Muscle layer of duodenum (tissue), 2 donors: ENCODE measurements at regions not wholly inside any gene's neighbourhood (a gene's known extent, or its start where the extent isn't known, plus 50 kb on each side); places are given as distances from the start of the nearest gene placed in this dataset.

Experiments
- H3K27ac ChIP-seq: one replicate; pipeline ENCODE4 v1.7.0; 2013; ENCODE audit warnings: mild to moderate bottlenecking, low read length
- H3K27me3 ChIP-seq: one replicate; pipeline ENCODE4 v1.7.0; 2013; ENCODE audit warnings: low read depth, mild to moderate bottlenecking, control low read depth, low read length
- H3K36me3 ChIP-seq, 2 donors: one replicate each; pipeline ENCODE4 v1.7.0; 2013; ENCODE audit warnings: low read length in 2 of 2, control low read depth in 1 of 2, mild to moderate bottlenecking in 1 of 2; ENCODE audit not compliant: insufficient read depth in 2 of 2, control insufficient read depth in 1 of 2
- H3K4me1 ChIP-seq, 2 donors: one replicate each; pipeline ENCODE4 v1.7.0; 2013; ENCODE audit warnings: low read length in 2 of 2, mild to moderate bottlenecking in 2 of 2, control low read depth in 1 of 2, moderate library complexity in 1 of 2; ENCODE audit not compliant: insufficient read depth in 2 of 2, control insufficient read depth in 1 of 2
- H3K4me3 ChIP-seq, 2 donors: one replicate each; pipeline ENCODE4 v1.7.0; 2013; ENCODE audit warnings: low read length in 2 of 2, low read depth in 1 of 2, mild to moderate bottlenecking in 1 of 2
- H3K9me3 ChIP-seq, 2 donors: one replicate each; pipeline ENCODE4 v1.7.0; 2013; ENCODE audit warnings: low read length in 2 of 2, control low read depth in 1 of 2, mild to moderate bottlenecking in 1 of 2; ENCODE audit not compliant: control insufficient read depth in 1 of 2
- donor health status: healthy.

DNA sequence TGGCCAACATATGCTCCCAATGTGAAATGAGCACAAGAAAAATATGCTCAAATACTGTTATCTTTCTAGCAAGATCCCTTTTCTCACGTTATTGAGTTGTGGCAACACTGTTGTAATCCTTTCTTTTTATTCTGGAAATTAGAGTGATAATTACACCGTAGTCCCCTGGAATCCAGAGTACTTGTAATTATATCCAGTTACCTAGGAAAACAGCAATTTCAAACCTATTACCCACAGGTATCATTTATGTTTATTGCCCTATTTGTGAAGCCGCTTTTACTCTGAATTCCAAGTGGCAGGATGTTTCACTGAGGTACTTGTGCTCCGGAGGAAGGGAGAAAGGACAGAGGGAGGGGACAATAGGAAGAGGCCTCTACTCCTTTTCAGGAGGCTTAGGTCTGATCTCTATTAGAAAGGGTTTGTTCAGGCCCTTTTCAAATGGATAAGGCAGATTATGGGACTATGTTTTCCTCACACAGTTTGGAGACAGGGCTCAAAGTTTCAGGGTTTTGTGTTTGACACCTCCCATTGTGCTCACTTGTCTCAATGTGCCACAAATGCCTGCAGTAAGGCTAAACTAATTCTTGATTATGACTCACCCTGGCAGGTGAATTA is 646.6 kb downstream of the TUSC7 start:
- Histone ChIP-seq H3K27ac (no peak overlapping the region), H3K4me3 (no peak overlapping the region), H3K36me3 (no peaks in the 10 kb centered on the region), H3K4me1 (no peaks in the 10 kb centered on the region), H3K27me3 (no peaks in the 10 kb centered on the region), H3K9me3 (peaks cover 0 to 2% of the 10 kb centered on the region in 2 donors)

DNA sequence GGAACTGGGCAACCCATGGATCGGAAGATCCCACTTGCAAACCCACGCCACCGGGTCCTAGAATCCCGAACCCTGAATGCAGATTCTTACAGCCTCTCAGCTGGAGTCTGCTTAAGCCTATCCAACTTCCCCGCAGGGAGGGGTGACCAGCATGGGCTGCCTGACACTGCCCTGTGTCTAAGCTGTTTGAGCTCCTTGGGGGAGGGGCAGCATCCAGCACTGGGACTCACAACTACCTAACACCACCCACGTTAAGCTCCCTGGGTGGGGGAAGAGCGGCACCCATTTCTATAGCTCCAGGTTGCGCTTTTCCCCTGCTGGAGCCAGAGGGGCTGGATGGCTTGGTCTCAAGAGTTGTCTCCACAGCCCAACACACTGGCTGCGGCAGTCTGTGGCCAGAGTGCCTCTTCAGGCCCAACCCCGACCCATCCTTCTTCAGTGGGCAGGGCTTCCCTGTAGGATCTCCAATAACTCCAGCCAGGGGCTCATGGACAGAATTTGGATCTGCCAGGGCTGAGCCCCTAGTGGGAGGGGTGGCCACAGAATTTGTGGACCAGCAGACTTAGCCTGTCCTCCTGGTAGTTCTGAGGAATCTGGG is 649.2 kb downstream of the TUSC7 start:
- Histone ChIP-seq H3K9me3 (peaks cover 0 to 4% of the 10 kb centered on the region in 2 donors), H3K27ac (no peak overlapping the region), H3K4me1 (no peaks in the 10 kb centered on the region), H3K4me3 (no peak overlapping the region), H3K27me3 (no peaks in the 10 kb centered on the region), H3K36me3 (no peaks in the 10 kb centered on the region)

DNA sequence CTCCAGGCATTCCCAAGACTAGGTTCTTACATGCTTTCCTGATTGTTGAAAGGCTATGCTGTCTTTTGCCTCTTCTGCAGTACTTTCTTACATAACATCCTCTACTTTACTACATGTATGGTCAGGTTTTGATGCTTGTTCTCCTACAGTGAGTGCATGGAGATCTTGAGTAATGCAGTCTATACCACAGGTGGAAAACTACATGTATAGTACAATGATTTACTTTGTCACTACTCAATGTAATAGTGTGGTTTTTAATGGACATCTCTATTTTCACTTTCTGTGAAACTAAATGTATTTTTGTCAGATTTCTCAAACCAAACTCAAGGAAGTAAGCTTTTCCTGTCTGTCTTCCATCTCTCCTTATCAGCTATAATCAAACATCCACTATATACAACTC is 657.0 kb downstream of the TUSC7 start:
- no peaks in the 10 kb centered on the region for H3K27me3 ChIP-seq
- H3K4me1 ChIP-seq = no peaks in the 10 kb centered on the region
- H3K27ac ChIP-seq = no peak overlapping the region
- H3K4me3 ChIP-seq = no peak overlapping the region
- H3K36me3 ChIP-seq = no peaks in the 10 kb centered on the region
- no peaks in the 10 kb centered on the region for H3K9me3 ChIP-seq

DNA sequence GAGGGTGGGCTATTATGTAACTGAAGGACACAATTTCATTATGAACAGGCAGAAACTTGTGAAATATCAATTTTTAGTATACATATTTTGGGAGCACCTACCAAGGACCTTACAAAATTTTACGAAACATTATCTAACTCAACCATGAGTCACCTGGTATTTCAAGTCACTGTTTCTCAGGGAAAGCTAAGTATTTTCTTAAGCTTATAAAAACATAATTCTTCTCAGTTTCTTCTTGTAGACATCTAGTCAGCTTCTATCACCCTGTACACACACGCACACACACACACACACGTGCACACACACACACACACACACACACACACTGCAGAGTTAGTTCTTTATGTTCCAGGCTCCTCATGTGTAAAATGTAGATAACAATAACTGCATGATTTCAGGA is 658.3 kb downstream of the TUSC7 start:
- no peaks in the 10 kb centered on the region for H3K36me3 ChIP-seq
- no peaks in the 10 kb centered on the region for H3K27me3 ChIP-seq
- H3K4me3 ChIP-seq = no peak overlapping the region
- H3K4me1 ChIP-seq = no peaks in the 10 kb centered on the region
- H3K27ac ChIP-seq = no peak overlapping the region
- no peaks in the 10 kb centered on the region for H3K9me3 ChIP-seq

DNA sequence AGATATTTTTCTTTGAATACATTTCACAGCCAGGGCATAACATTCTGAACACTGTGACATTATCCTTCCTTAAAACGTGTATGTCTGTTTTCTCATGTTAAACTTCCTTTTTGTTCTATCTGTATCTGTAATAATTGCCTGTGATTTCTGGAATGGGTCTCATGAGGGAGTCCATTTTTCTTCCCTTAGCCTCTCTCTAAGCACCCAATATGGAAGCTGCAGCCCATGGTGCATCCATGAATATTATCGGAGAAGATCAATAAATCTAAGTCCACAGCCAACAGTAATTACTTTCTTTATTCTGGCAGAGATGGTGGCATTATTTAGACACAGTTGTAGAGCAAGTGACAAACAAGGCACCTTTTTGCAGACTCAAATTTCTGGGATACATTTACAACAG is 671.1 kb downstream of the TUSC7 start:
- Histone ChIP-seq H3K4me3 (no peak overlapping the region), H3K4me1 (no peaks in the 10 kb centered on the region), H3K27ac (no peak overlapping the region), H3K9me3 (no peaks in the 10 kb centered on the region), H3K27me3 (no peaks in the 10 kb centered on the region), H3K36me3 (no peaks in the 10 kb centered on the region)

DNA sequence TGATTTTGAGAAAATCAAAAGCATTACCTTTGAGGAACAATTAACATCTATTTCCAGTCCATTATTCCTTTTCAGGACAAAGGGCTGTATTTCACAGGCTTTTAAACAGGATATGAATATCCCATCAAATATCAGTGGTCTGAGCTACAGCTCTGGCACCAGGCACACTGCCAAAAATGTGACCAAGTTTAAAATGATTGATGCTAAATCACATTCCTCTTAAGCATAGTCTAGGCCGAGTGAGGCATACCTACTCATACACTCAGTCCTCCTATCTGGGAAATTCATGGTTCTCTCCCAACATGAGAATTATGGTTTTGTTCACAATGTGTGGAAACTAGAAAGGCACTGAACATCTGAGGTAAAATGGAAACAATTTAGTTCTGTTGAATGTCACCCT is 683.5 kb downstream of the TUSC7 start:
- H3K4me1 ChIP-seq = no peaks in the 10 kb centered on the region
- no peak overlapping the region for H3K4me3 ChIP-seq
- no peaks in the 10 kb centered on the region for H3K9me3 ChIP-seq
- no peaks in the 10 kb centered on the region for H3K36me3 ChIP-seq
- H3K27me3 ChIP-seq = no peaks in the 10 kb centered on the region
- H3K27ac ChIP-seq = no peak overlapping the region

DNA sequence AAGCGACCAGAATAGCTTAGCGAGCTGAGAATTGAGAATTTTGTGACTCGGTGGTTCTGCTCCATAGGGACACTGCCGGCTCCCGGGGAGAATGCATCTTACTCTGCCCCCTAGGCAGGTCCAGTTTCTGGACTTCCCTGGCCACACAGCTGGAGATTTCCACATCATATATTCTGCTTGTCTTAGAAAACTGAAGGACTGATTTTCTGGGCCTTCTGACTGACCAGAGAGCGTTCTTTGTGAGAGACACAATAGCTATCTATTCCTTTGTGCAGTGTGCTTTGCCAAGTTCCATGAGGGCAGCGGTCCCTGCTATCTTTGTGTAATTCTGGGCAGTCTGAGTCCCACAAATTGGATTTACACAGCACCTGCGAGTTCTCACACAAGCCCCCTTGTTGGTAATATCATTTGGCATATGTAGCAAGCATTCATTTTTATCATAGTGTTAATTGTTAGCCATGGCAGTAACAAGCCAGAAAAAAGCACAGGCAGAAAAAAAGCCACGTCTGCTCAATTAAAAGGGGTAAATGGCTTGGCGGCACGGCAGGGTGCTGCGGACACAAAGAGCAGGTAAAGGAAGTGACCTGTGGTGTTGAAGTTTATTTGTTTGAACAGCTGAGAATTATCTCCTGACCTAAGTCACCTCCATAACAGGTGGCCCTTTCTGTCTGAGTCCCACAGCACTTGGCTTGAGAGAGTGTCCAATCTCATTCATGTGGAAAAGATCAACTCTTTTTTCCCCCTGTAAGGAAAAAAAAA is 688.7 kb downstream of the TUSC7 start:
- no peaks in the 10 kb centered on the region for H3K27me3 ChIP-seq
- H3K27ac ChIP-seq = no peak overlapping the region
- H3K9me3 ChIP-seq = no peaks in the 10 kb centered on the region
- H3K36me3 ChIP-seq = no peaks in the 10 kb centered on the region
- H3K4me1 ChIP-seq = no peaks in the 10 kb centered on the region
- no peak overlapping the region for H3K4me3 ChIP-seq

DNA sequence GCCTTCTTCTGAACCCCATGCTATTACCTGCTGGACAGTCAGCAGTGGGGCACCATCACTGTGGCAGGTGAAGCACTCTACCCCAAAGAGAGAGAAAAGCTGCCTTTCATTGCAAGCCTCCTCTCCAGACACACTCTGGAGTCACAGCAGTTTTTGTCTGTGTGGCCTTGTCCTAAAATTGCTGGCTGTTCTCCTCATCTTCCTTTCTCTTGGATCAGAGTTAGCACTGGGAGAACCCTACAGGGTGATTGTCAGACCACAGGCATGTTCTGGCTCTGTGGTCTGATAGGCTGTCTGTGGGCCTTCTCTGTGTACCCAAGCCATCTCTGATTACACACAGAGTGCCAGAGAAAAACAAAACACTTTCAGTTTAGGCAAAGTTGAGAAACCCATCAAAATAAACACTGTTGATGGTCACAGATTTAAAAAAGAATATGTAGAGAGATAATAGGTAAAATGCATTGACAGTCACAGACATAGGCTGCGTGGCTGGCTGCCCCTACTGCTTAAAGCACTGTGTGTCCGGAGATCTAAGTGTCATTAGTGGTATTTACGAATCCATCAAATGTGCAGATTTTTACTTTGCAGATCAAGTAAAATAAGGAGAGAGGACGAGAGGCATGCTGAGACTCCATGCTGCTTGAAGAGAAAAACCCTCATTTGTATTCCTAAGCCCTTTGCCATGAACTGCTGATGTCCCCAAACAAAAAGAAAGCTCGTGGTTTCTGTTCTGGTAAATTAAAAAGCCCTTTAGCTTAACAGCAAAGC is 689.9 kb downstream of the TUSC7 start:
- Histone ChIP-seq H3K9me3 (no peaks in the 10 kb centered on the region), H3K36me3 (no peaks in the 10 kb centered on the region), H3K27ac (no peak overlapping the region), H3K4me3 (no peak overlapping the region), H3K4me1 (no peaks in the 10 kb centered on the region), H3K27me3 (no peaks in the 10 kb centered on the region)

DNA sequence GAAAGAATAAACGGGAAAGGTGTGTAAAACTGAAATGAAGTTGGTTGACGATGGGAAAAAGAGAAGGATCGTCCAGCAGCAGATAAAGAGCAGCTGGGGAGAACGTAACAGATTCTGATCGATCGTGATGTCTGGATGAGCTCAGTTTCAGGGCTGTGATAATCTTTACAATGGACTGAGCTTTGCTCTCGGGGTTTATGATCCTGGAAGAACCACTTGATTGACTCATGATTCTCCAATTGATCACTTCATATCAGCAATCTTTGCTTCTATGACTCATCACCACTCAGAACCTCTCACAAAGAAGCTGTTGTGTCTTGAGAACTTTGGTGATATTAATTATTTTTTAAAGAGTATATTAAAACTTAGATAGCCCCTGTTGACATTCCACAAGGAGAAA is 690.7 kb downstream of the TUSC7 start:
- no peaks in the 10 kb centered on the region for H3K9me3 ChIP-seq
- H3K4me1 ChIP-seq = no peaks in the 10 kb centered on the region
- H3K4me3 ChIP-seq = no peak overlapping the region
- H3K36me3 ChIP-seq = no peaks in the 10 kb centered on the region
- H3K27ac ChIP-seq = no peak overlapping the region
- no peaks in the 10 kb centered on the region for H3K27me3 ChIP-seq

DNA sequence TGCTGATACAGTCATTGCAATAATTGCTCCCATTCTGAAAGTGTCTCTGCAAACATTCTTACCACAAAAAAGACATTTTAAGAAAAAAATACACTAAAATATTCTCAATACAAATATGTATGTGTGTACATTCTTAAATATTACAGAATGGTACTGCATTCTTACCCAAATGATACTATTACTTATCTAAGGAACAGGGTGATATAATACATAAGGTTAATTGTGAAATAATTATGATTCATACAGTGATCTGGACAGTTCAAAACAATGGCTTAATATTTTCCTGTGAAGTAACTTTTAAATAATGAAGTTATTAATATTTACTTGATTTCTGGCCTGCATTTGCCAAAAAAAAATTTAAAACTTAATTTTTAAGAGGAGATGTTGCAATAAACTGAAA is 694.6 kb downstream of the TUSC7 start:
- no peak overlapping the region for H3K27ac ChIP-seq

DNA sequence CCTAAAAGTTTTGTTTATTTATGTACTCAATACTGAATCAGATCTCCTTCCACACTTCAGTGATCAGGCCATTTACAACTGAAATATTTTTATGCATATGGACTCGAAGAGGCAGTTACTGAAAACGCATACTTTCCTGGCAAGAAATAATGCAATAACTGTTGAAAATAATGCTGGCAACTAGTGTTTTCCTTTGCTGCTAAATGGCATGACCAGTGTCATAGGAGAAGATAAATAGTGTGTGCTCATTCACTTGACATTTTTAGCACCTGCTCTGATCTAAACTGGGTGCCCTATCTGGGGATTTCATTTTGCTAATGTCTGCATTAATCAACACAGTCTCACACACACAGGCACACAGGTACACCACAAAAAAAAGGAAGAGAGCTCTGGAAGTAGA is 695.2 kb downstream of the TUSC7 start:
- no peaks in the 10 kb centered on the region for H3K36me3 ChIP-seq
- H3K27me3 ChIP-seq = no peaks in the 10 kb centered on the region
- no peak overlapping the region for H3K4me3 ChIP-seq
- no peaks in the 10 kb centered on the region for H3K9me3 ChIP-seq
- H3K4me1 ChIP-seq = no peaks in the 10 kb centered on the region
- H3K27ac ChIP-seq = no peak overlapping the region

More for the DNA sequence above, 694.6 kb downstream of the TUSC7 start:
- H3K4me1 ChIP-seq = no peaks in the 10 kb centered on the region
- no peaks in the 10 kb centered on the region for H3K9me3 ChIP-seq
- H3K36me3 ChIP-seq = no peaks in the 10 kb centered on the region
- no peaks in the 10 kb centered on the region for H3K27me3 ChIP-seq
- no peak overlapping the region for H3K4me3 ChIP-seq
